ENCODE measurements at regions not wholly inside any gene's neighbourhood (a gene's known extent, or its start where the extent isn't known, plus 50 kb on each side); places are given as distances from the start of the nearest gene placed in this dataset.

GRCh38 chr15:38696109-38696727 is 131.6 kb upstream of the RASGRP1 start:
- DNase-seq (peak; percentile 70), ATAC-seq (peak; percentile 96)

GRCh38 chr15:38696790-38697495 is 132.3 kb upstream of the RASGRP1 start:
- no peak for ATAC-seq
- no peak for DNase-seq

- ATAC-seq (no peak), DNase-seq (peak; percentile 33)
These were observed 133.6 kb upstream of the RASGRP1 start for GRCh38 chr15:38698254-38698653.

GRCh38 chr15:38699633-38700230 is 135.1 kb upstream of the RASGRP1 start:
- ATAC-seq (peak; percentile 47), DNase-seq (peak; percentile 70)

GRCh38 chr15:38701149-38701548 is 136.5 kb upstream of the RASGRP1 start:
- ATAC-seq (no peak), DNase-seq (no peak)

- ATAC-seq (no peak), DNase-seq (no peak)
These were observed 137.7 kb upstream of the RASGRP1 start for GRCh38 chr15:38702178-38702912.

GRCh38 chr15:38705436-38706219 is 141.0 kb upstream of the RASGRP1 start:
- no peak for ATAC-seq
- DNase-seq = no peak

- ATAC-seq = no peak
- no peak for DNase-seq
These were observed 142.3 kb upstream of the RASGRP1 start for GRCh38 chr15:38706956-38707355.

GRCh38 chr15:38707802-38708671 is 143.4 kb upstream of the RASGRP1 start:
- ATAC-seq (no peak), DNase-seq (no peak)

- ATAC-seq (no peak), DNase-seq (no peak)
These were observed 144.1 kb upstream of the RASGRP1 start for GRCh38 chr15:38708672-38709180.

GRCh38 chr15:38709196-38709595 is 144.6 kb upstream of the RASGRP1 start:
- no peak for ATAC-seq
- DNase-seq = no peak

GRCh38 chr15:38714309-38715072 is 149.9 kb upstream of the RASGRP1 start:
- DNase-seq (no peak), ATAC-seq (no peak)

- ATAC-seq = no peak
- DNase-seq = no peak
These were observed 156.4 kb upstream of the RASGRP1 start for GRCh38 chr15:38720893-38721567.

GRCh38 chr15:38721568-38721945 is 156.9 kb upstream of the RASGRP1 start:
- no peak for ATAC-seq
- DNase-seq = no peak

GRCh38 chr15:38722236-38722635 is 157.6 kb upstream of the RASGRP1 start:
- ATAC-seq (no peak), DNase-seq (no peak)

GRCh38 chr15:38724827-38725226 is 160.2 kb upstream of the RASGRP1 start:
- ATAC-seq (no peak), DNase-seq (no peak)

- ATAC-seq (no peak), DNase-seq (no peak)
These were observed 161.6 kb upstream of the RASGRP1 start for GRCh38 chr15:38726187-38726586.

- no peak for ATAC-seq
These were observed 168.7 kb upstream of the RASGRP1 start for GRCh38 chr15:38733331-38733730.

GRCh38 chr15:38740206-38740605 is 175.6 kb upstream of the RASGRP1 start:
- ATAC-seq = no peak
- DNase-seq = no peak

More at GRCh38 chr15:38733331-38733730, 168.7 kb upstream of the RASGRP1 start:
- DNase-seq = no peak
